ENCODE measurements at regions not wholly inside any gene's neighbourhood (a gene's known extent, or its start where the extent isn't known, plus 50 kb on each side); places are given as distances from the start of the nearest gene placed in this dataset.

DNA sequence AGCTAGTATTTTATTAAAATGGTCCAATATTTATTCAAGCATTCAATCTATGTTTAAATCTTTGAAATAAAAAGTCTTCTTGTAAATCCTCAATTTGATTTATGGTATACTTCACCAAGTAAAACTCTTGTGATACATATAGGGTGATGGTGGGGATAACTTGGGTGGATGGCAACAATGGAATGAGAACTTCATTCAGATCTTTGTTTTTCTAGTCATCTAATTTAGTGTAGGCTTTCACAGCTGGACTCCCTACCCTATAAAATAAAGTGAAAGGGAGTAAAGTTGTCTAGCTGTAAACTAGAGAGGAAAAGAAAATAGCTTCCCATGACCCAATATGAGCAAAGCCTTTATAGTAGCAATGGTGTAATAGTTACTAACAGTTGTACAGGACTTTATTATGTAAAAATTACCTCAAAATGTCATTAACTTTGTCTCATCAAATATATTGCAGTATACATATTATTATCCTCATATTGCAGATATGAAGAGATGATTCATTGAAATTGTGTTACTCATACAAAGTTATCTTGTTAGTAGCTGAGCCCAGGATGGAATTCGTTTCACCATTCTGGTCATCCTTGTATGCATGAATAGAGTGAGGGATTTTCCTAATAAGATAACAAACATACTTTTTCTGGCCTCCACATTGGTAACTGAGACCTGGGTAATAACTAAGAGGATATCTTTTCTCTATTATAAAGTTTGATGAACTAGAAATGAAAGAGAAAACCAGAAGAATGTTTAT, 1377.7 kb upstream of the ADGRL4 start:
- H3K4me2 ChIP-seq (ENCODE audit: unreplicated experiment) = no peak overlapping the region
- no peaks in the 10 kb centered on the region for H3K9me3 ChIP-seq (ENCODE audit: low read depth)
- H3K36me3 ChIP-seq (ENCODE audit: low read depth) = no peaks in the 10 kb centered on the region
- TF ChIP-seq EZH2 (IDR thresholded peaks at IDR 0.05; ENCODE audit: insufficient read depth, poor library complexity, severe bottlenecking) (no peak), EZH2phosphoT487 (IDR thresholded peaks at IDR 0.05; ENCODE audit: insufficient read depth, low read depth) (no peak)
- H3K27me3 ChIP-seq (replicated peaks; ENCODE audit: insufficient read depth) = no peaks in the 10 kb centered on the region
- H4K20me1 ChIP-seq (ENCODE audit: insufficient read depth) = no peaks in the 10 kb centered on the region
- no peaks in the 10 kb centered on the region for H3F3A ChIP-seq (ENCODE audit: insufficient read depth)
- H2AFZ ChIP-seq = no peak overlapping the region
- H3K79me2 ChIP-seq (ENCODE audit: insufficient read depth) = no peaks in the 10 kb centered on the region
- H3K27ac ChIP-seq = no peak overlapping the region
- no peak for DNase-seq
- 6 to 11% methylated on average over 1 of the region's 1 CpG for WGBS, 2 experiments (ENCODE audit: low coverage in 1 of 2, low lambda C conversion rate in 2 of 2, missing lambda C conversion rate in 2 of 2)
- no peaks in the 10 kb centered on the region for H3K4me1 ChIP-seq (ENCODE audit: insufficient read depth)
- in situ Hi-C loops (cut with MboI) = no loop called here
- H3K4me3 ChIP-seq = no peak overlapping the region
- no peak overlapping the region for H3K9ac ChIP-seq
- no peaks in the 10 kb centered on the region for H3K9me2 ChIP-seq (ENCODE audit: insufficient read depth)

DNA sequence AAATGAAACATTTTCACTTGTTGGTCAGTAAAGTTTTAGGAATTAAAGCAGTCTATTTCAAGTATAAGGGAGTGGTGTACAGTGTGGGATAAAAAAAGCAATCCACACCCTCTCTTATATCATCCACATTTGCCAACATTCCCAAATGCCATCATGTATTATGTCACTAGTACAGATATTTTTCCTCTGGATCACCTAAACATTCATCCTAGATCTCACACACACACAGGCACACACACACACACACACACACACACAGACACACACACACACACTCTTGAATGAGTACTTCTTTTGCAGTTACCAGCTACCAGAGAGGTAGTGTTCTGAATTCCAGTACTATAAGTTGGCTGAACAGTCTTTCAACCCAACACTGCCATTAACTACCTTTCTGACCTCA, 1369.1 kb upstream of the ADGRL4 start:
- Histone ChIP-seq H3K36me3 (ENCODE audit: low read depth) (no peaks in the 10 kb centered on the region), H3K27ac (no peak overlapping the region), H2AFZ (no peak overlapping the region), H3K4me1 (ENCODE audit: insufficient read depth) (no peaks in the 10 kb centered on the region), H3K9me2 (ENCODE audit: insufficient read depth) (no peaks in the 10 kb centered on the region), H3K9ac (no peak overlapping the region), H3K4me2 (ENCODE audit: unreplicated experiment) (no peak overlapping the region), H3K9me3 (ENCODE audit: low read depth) (no peaks in the 10 kb centered on the region), H4K20me1 (ENCODE audit: insufficient read depth) (no peaks in the 10 kb centered on the region), H3K27me3 (replicated peaks; ENCODE audit: insufficient read depth) (no peaks in the 10 kb centered on the region), H3F3A (ENCODE audit: insufficient read depth) (no peaks in the 10 kb centered on the region), H3K79me2 (ENCODE audit: insufficient read depth) (no peaks in the 10 kb centered on the region), H3K4me3 (no peak overlapping the region)
- TF ChIP-seq EZH2phosphoT487 (IDR thresholded peaks at IDR 0.05; ENCODE audit: insufficient read depth, low read depth) (no peak), EZH2 (IDR thresholded peaks at IDR 0.05; ENCODE audit: insufficient read depth, poor library complexity, severe bottlenecking) (no peak)
- in situ Hi-C loops (cut with MboI) = no loop called here
- peak; percentile 17 for DNase-seq

DNA sequence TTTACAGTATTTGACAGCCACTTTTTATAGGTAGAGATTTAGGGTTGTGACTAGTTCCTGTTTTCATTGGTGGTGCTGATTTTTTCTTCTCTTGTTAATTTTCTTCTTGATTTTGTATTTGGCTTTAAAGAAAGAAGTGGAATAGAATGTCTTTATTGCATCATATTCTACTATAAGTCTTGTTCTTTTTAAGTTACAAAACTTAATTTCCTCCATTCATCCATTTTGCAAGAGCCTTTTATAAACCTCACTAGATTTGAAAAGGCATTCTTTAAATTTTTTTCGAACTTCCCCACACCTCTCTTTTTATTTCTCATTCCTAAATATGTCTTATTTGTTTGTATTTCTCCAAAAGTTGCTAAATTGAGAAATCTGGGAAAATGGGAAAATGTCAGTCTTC, 1368.6 kb upstream of the ADGRL4 start:
- Histone ChIP-seq H3K36me3 (ENCODE audit: low read depth) (no peaks in the 10 kb centered on the region), H3K27me3 (replicated peaks; ENCODE audit: insufficient read depth) (no peaks in the 10 kb centered on the region), H2AFZ (no peak overlapping the region), H3K27ac (no peak overlapping the region), H3K9me2 (ENCODE audit: insufficient read depth) (no peaks in the 10 kb centered on the region), H3K9ac (no peak overlapping the region), H4K20me1 (ENCODE audit: insufficient read depth) (no peaks in the 10 kb centered on the region), H3F3A (ENCODE audit: insufficient read depth) (no peaks in the 10 kb centered on the region), H3K9me3 (ENCODE audit: low read depth) (no peaks in the 10 kb centered on the region), H3K79me2 (ENCODE audit: insufficient read depth) (no peaks in the 10 kb centered on the region), H3K4me2 (ENCODE audit: unreplicated experiment) (no peak overlapping the region), H3K4me1 (ENCODE audit: insufficient read depth) (no peaks in the 10 kb centered on the region), H3K4me3 (no peak overlapping the region)
- 9 to 20% methylated on average over 1 of the region's 1 CpG for WGBS, 2 experiments (ENCODE audit: low coverage in 1 of 2, low lambda C conversion rate in 2 of 2, missing lambda C conversion rate in 2 of 2)
- no peak for DNase-seq
- TF ChIP-seq EZH2 (IDR thresholded peaks at IDR 0.05; ENCODE audit: insufficient read depth, poor library complexity, severe bottlenecking) = no peak
- TF ChIP-seq EZH2phosphoT487 (IDR thresholded peaks at IDR 0.05; ENCODE audit: insufficient read depth, low read depth) = no peak
- in situ Hi-C loops (cut with MboI) = no loop called here

DNA sequence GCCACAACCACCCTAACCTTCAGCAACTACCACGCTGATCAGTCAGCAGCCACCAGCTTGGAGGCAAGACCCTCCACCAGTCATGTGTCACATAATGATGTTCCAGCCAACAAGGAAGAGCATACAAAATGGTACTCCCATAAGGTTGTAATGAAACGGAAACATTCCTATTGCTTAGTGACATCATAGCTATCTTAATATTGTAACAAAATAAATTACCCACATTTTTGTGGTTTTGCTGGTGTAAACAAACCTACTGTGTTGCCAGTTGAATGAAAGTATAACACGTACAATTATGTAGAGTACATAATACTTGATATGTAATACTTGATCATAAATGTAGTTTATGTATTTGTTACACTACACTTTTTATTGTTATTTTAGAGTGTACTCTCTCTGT, 1363.2 kb upstream of the ADGRL4 start:
- WGBS, 2 experiments (ENCODE audit: low coverage in 1 of 2, low lambda C conversion rate in 2 of 2, missing lambda C conversion rate in 2 of 2) = 22 to 32% methylated on average over 3 of the region's 3 CpGs
- DNase-seq = no peak
- TF ChIP-seq EZH2phosphoT487 (IDR thresholded peaks at IDR 0.05; ENCODE audit: insufficient read depth, low read depth) (no peak), EZH2 (IDR thresholded peaks at IDR 0.05; ENCODE audit: insufficient read depth, poor library complexity, severe bottlenecking) (no peak)
- Histone ChIP-seq H3K79me2 (ENCODE audit: insufficient read depth) (no peaks in the 10 kb centered on the region), H3K9me2 (ENCODE audit: insufficient read depth) (no peaks in the 10 kb centered on the region), H3K27ac (no peak overlapping the region), H2AFZ (no peak overlapping the region), H4K20me1 (ENCODE audit: insufficient read depth) (no peaks in the 10 kb centered on the region), H3K27me3 (replicated peaks; ENCODE audit: insufficient read depth) (no peaks in the 10 kb centered on the region), H3F3A (ENCODE audit: insufficient read depth) (no peaks in the 10 kb centered on the region), H3K9me3 (ENCODE audit: low read depth) (no peaks in the 10 kb centered on the region), H3K36me3 (ENCODE audit: low read depth) (no peaks in the 10 kb centered on the region), H3K9ac (no peak overlapping the region), H3K4me3 (no peak overlapping the region), H3K4me2 (ENCODE audit: unreplicated experiment) (no peak overlapping the region), H3K4me1 (ENCODE audit: insufficient read depth) (no peaks in the 10 kb centered on the region)
- in situ Hi-C loops (cut with MboI) = no loop called here

DNA sequence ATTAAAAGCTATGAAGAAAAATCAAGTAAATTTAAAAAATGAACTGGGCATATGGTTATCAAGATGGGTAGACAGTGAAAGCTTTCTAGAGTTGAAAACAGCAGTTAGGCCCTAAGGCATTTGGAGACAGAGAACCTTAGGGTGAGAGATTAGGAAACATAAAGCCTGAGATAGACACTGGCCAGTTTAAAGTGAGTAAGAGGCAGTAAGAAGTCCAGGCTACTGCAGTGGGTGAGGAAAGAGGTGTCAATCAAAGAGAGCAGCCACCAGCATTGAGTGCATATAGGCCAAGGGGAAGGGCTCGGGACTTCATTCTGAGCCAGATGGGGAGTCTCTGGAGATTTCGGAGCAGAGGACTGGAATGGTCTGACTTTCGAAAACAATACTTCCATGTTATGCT, 1360.5 kb upstream of the ADGRL4 start:
- Histone ChIP-seq H3K79me2 (ENCODE audit: insufficient read depth) (no peaks in the 10 kb centered on the region), H3K36me3 (ENCODE audit: low read depth) (no peaks in the 10 kb centered on the region), H3K27me3 (replicated peaks; ENCODE audit: insufficient read depth) (no peaks in the 10 kb centered on the region), H4K20me1 (ENCODE audit: insufficient read depth) (no peaks in the 10 kb centered on the region; the same call in 1 of the 2 replicates), H2AFZ (no peak overlapping the region), H3K4me3 (no peak overlapping the region), H3K4me1 (ENCODE audit: insufficient read depth) (no peaks in the 10 kb centered on the region), H3K27ac (no peak overlapping the region), H3F3A (ENCODE audit: insufficient read depth) (no peaks in the 10 kb centered on the region), H3K9ac (no peak overlapping the region), H3K9me3 (ENCODE audit: low read depth) (no peaks in the 10 kb centered on the region), H3K4me2 (ENCODE audit: unreplicated experiment) (no peak overlapping the region), H3K9me2 (ENCODE audit: insufficient read depth) (no peaks in the 10 kb centered on the region)
- no peak for TF ChIP-seq EZH2phosphoT487 (IDR thresholded peaks at IDR 0.05; ENCODE audit: insufficient read depth, low read depth)
- no peak for TF ChIP-seq EZH2 (IDR thresholded peaks at IDR 0.05; ENCODE audit: insufficient read depth, poor library complexity, severe bottlenecking)
- 31 to 39% methylated on average over 3 of the region's 3 CpGs for WGBS, 2 experiments (ENCODE audit: low coverage in 1 of 2, low lambda C conversion rate in 2 of 2, missing lambda C conversion rate in 2 of 2)
- in situ Hi-C loops (cut with MboI) = no loop called here
- DNase-seq = no peak

Measured in GM23248 (cell line).